A673 (cell line): ENCODE measurements at regions not wholly inside any gene's neighbourhood (a gene's known extent, or its start where the extent isn't known, plus 50 kb on each side); places are given as distances from the start of the nearest gene placed in this dataset.
"Not testable (repeated sequence)": the region's sequence is repeated elsewhere in the genome, so short reads cannot be mapped to it uniquely, and the experiment has no call there.

ENCODE experiments used
- CTCF ChIP-seq: fragments of 300-800, 200-600 bp; sonication (generic); conservative IDR thresholded peaks from 2 replicates; pipeline ENCODE4 v1.5.1; 2017; ENCODE audit warnings: low read depth, mild to moderate bottlenecking, antibody characterized with exemption, low read length, moderate library complexity, mixed read lengths
- EZH2 ChIP-seq: fragments of 200-600 bp; sonication (generic); IDR thresholded peaks from 2 replicates; pipeline ENCODE4 v1.6.1; 2017; ENCODE audit warnings: borderline replicate concordance, low read depth, mild to moderate bottlenecking, mixed read lengths, antibody characterized with exemption, low read length; ENCODE audit not compliant: poor library complexity, severe bottlenecking

- TF ChIP-seq CTCF, EZH2: not testable (repeated sequence)
Observed at GRCh38 chr16:29224675-29225074, 181.8 kb downstream of the NPIPB11 start.
